MCF 10A (cell line): ENCODE measurements at regions not wholly inside any gene's neighbourhood (a gene's known extent, or its start where the extent isn't known, plus 50 kb on each side); places are given as distances from the start of the nearest gene placed in this dataset.

Experiments
- BruUV-seq: library from RNA; stranded (reverse); fragments of 400-500 nt; replicated peaks from 2 replicates; lab custom pipeline; 2021; lab: Mats Ljungman, UMichigan
- CTCF ChIA-PET: fragments of 300-600 bp; sonication (Branson Sonifier 250); formaldehyde crosslinking; extraction: SDS; loops from one replicate; lab custom pipeline; 2021; ENCODE audit warnings: antibody characterized with exemption, inconsistent platforms; lab: Yijun Ruan, JAX
- POLR2A ChIA-PET: fragments of 300-600, 350-650 bp; sonication (Branson Sonifier 250); formaldehyde crosslinking; extraction: SDS; loops from one replicate; lab custom pipeline; 2020; ENCODE audit warnings: antibody characterized with exemption, inconsistent platforms; lab: Yijun Ruan, JAX
- DNase-seq: peaks from one replicate; pipeline ENCODE4 v3.0.0-alpha.2; 2018; ENCODE audit not compliant: unreplicated experiment
- H3K27ac Mint-ChIP-seq: one replicate; pipeline ENCODE4 v1.8.0; 2022; ENCODE audit warnings: mild to moderate bottlenecking, low read depth, mixed read lengths; ENCODE audit not compliant: unreplicated experiment
- H3K27me3 Mint-ChIP-seq: one replicate; pipeline ENCODE4 v1.8.0; 2022; ENCODE audit warnings: mixed read lengths; ENCODE audit not compliant: insufficient read depth, unreplicated experiment
- H3K36me3 Mint-ChIP-seq: one replicate; pipeline ENCODE4 v1.8.0; 2022; ENCODE audit warnings: mild to moderate bottlenecking, moderate library complexity, mixed read lengths; ENCODE audit not compliant: insufficient read depth, unreplicated experiment
- H3K4me1 Mint-ChIP-seq: one replicate; pipeline ENCODE4 v1.8.0; 2022; ENCODE audit warnings: mixed read lengths; ENCODE audit not compliant: insufficient read depth, unreplicated experiment
- H3K4me3 Mint-ChIP-seq: one replicate; pipeline ENCODE4 v1.8.0; 2022; ENCODE audit warnings: mild to moderate bottlenecking, moderate library complexity, mixed read lengths; ENCODE audit not compliant: unreplicated experiment
- H3K9me3 Mint-ChIP-seq: one replicate; pipeline ENCODE4 v1.8.0; 2022; ENCODE audit warnings: mixed read lengths; ENCODE audit not compliant: unreplicated experiment
- intact Hi-C: fragments of 100-400 bp; cut with micrococcal nuclease; formaldehyde crosslinking; loops from 2 replicates; pipeline ENCODE4 v1.14.1; 2022
- TF ChIP-seq, protein P1 (sequence below): fragments of 200-600 bp; IDR thresholded peaks from one replicate; pipeline ENCODE4 v1.8.0; 2022; ENCODE audit warnings: antibody characterized with exemption, mild to moderate bottlenecking; ENCODE audit not compliant: unreplicated experiment

DNA sequence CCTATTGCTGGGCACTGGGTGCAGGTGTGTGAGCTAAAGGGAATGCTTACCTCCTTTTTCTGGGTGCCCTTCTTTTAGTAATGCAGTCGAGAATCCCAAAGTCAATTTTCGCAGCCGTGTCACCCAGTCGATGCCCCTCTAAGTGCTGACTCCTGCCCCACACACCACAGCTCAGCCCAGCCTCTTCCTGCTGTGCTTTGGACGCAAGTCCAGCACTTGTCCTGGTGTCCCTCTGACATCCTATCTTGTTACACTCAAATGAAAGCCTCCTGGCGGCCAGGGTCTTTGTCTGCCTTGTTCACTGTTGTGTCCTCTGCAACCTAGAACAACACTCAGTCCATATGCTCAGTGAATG lies 58.5 kb upstream of the RUNX3 start:
- Mint-ChIP-seq H3K4me1 (no peaks in the 10 kb centered on the region), H3K4me3 (no peak overlapping the region), H3K27me3 (peaks cover 53% of the 10 kb centered on the region), H3K9me3 (no peaks in the 10 kb centered on the region), H3K27ac (no peak overlapping the region), H3K36me3 (peaks cover under 1% of the 10 kb centered on the region)
- no TSS peak for BruUV-seq
- POLR2A ChIA-PET: interaction anchor here (0.6 kb wide), 1 partner anchor 270 kb away, joined by 3 read pairs; no protein-coding TSS in a partner anchor
- no peak for DNase-seq
- intact Hi-C loops: no loop called here
- CTCF ChIA-PET: interaction anchor here (1.3 kb wide), 1 partner anchor 49 kb away, joined by 4 read pairs; no protein-coding TSS in a partner anchor
- TF ChIP-seq, protein P1, sequence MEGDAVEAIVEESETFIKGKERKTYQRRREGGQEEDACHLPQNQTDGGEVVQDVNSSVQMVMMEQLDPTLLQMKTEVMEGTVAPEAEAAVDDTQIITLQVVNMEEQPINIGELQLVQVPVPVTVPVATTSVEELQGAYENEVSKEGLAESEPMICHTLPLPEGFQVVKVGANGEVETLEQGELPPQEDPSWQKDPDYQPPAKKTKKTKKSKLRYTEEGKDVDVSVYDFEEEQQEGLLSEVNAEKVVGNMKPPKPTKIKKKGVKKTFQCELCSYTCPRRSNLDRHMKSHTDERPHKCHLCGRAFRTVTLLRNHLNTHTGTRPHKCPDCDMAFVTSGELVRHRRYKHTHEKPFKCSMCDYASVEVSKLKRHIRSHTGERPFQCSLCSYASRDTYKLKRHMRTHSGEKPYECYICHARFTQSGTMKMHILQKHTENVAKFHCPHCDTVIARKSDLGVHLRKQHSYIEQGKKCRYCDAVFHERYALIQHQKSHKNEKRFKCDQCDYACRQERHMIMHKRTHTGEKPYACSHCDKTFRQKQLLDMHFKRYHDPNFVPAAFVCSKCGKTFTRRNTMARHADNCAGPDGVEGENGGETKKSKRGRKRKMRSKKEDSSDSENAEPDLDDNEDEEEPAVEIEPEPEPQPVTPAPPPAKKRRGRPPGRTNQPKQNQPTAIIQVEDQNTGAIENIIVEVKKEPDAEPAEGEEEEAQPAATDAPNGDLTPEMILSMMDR: no peak

DNA sequence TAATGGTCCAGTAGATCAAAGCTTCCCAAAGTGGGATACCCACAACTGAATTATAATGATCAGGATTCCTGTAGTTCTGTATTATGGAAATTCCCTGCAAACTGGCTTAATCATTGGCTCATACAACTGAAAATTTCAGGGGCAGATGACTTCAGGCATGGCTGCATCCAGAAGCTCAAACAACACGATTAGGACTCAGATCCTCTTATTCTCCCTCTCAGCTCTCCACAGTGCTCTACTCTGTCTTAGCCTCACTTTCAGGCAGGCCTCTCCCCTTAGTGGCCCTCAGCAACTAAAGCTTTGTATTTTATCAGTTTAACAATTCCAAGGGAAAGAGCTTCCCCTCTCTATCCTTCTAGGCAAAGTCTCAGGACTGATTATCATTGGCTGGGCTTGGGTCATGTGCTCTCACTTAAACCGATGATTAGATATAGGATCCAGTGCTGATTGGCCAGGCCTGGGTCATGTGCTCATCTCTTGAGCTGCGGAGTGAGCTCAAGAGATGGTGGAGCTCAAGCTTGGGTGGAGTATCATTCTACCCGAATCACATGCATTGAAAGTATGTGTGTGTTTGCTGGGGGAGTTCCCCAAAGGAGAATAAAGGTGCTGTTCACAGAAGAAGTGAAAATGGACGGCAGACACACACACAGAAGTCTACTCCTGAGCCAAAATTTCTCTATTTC lies 57.9 kb upstream of the RUNX3 start:
- CTCF ChIA-PET: interaction anchor here (1.3 kb wide), 1 partner anchor 50 kb away, joined by 4 read pairs; no protein-coding TSS in a partner anchor
- Mint-ChIP-seq H3K27me3 (peaks cover 52% of the 10 kb centered on the region), H3K4me3 (no peak overlapping the region), H3K9me3 (no peaks in the 10 kb centered on the region), H3K36me3 (peaks cover 4% of the 10 kb centered on the region), H3K27ac (no peak overlapping the region), H3K4me1 (no peaks in the 10 kb centered on the region)
- POLR2A ChIA-PET: interaction anchor here (0.6 kb wide), 1 partner anchor 270 kb away, joined by 3 read pairs; no protein-coding TSS in a partner anchor
- intact Hi-C loops: no loop called here
- TF ChIP-seq, protein P1: no peak
- DNase-seq: no peak
- BruUV-seq: no TSS peak

DNA sequence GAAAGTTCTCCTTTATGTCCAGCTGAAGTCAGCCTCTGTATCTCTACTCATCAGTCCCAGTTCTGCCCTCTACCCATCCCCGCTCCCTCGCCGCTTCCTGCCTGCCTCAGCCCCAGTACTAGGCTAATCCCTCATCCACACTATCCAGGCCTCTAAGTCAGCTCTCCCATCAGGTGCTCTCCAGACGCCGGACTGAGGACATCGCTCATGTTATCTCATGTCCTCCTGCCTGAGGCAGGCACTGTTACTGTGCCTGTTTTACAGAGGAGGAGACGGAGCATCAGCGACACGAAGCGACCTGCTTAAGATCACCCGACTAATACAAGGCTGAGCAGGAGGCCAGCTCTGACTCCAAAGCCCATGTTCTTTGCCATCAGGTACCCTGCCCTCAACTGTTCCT lies 57.3 kb upstream of the RUNX3 start:
- no peaks in the 10 kb centered on the region for H3K9me3 Mint-ChIP-seq
- H3K4me1 Mint-ChIP-seq: no peaks in the 10 kb centered on the region
- H3K4me3 Mint-ChIP-seq: no peak overlapping the region
- no peak overlapping the region for H3K27ac Mint-ChIP-seq
- DNase-seq: no peak
- no TSS peak for BruUV-seq
- ChIA-PET POLR2A (no interaction called here), CTCF (no interaction called here)
- intact Hi-C loops: no loop called here
- H3K36me3 Mint-ChIP-seq: peaks cover 4% of the 10 kb centered on the region
- peaks cover 46% of the 10 kb centered on the region for H3K27me3 Mint-ChIP-seq
- TF ChIP-seq, protein P1: no peak

DNA sequence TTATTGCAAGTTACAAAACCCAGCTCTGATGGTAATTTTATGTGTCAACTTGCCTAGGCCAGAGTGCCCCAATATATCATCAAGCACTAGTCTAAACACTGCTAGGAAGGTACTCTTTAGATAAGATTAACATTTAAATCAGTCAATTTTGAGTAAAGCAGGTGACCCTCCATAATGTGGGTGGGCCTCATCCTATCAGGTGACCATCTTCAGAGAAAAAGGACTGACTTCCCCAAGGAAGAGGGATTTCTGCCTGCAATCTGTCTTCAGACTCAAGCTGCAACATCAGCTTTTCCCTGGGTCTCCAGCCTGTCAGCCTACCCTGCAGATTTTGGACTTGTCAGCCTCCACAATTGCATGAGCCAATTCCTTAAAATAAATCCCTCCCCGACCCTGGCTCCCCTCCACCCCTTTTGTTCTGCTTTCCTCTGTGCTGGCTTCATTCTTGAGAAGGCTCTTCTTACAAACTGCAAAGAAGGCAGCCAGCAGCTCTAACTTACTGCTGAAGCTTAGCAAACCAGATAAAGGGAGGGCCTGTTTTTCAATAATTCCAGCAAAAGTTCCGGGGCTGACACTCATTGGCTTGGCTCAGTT lies 56.4 kb upstream of the RUNX3 start:
- no peaks in the 10 kb centered on the region for H3K9me3 Mint-ChIP-seq
- no peak overlapping the region for H3K4me3 Mint-ChIP-seq
- no TSS peak for BruUV-seq
- H3K27me3 Mint-ChIP-seq: peaks cover 37% of the 10 kb centered on the region
- no peak for DNase-seq
- POLR2A ChIA-PET: no interaction called here
- H3K36me3 Mint-ChIP-seq: peaks cover 4% of the 10 kb centered on the region
- CTCF ChIA-PET: no interaction called here
- intact Hi-C loops: no loop called here
- TF ChIP-seq, protein P1: no peak
- no peaks in the 10 kb centered on the region for H3K4me1 Mint-ChIP-seq
- H3K27ac Mint-ChIP-seq: no peak overlapping the region
